HG03025 (cell line): ENCODE measurements at regions not wholly inside any gene's neighbourhood (a gene's known extent, or its start where the extent isn't known, plus 50 kb on each side); places are given as distances from the start of the nearest gene placed in this dataset.
"Not testable (repeated sequence)": the region's sequence is repeated elsewhere in the genome, so short reads cannot be mapped to it uniquely, and the experiment has no call there.

Source experiments
- ATAC-seq: cut with Tn5 transposase; IDR thresholded peaks from one replicate; pipeline ENCODE4 v1.9.1; 2021; ENCODE audit warnings: mild to moderate bottlenecking, moderate library complexity; ENCODE audit not compliant: unreplicated experiment, low FRiP score

GRCh38 chr3:75237477-75237876 lies 426.7 kb upstream of the FRG2C start:
- ATAC-seq = no peak

DNA sequence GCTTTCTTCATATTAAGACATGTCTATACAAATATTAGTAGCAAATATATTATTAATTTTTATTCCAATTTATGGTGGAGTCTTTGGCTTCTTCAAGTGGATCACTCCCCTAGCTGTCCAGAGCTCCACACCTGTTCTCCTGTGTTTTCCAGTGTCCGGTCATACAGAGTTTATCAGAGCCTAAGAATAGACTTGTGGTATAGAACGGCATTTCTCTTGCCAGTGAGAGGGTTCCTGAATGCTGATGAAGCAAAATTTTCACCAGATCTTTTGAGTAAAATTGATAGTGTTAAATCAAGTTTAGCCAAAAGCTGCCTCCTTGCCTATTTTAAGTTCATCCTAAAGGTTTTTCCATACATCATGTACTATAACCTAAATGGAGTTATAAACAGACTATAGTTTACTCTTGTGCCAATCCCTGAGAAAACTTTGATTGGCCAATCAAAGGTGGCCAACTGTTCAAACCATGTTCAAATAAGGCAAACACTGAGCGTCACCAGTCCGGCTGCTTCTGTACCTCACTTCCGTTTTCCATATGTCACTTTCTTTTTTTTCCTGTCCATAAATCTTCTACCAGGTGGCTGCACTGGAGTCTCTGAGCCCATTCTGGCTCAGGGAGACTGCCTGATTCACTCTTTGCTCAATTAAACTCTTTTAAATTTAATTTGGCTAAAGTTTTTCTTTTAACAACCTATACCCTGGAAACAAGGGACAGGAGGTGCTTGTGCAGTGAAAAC lies 422.7 kb upstream of the FRG2C start:
- not testable (repeated sequence) for ATAC-seq

- ATAC-seq = no peak
Measured at GRCh38 chr3:75242012-75242735, 422.0 kb upstream of the FRG2C start.

- no peak for ATAC-seq
Measured at GRCh38 chr3:75248974-75249373, 415.2 kb upstream of the FRG2C start.

GRCh38 chr3:75254685-75255084 lies 409.4 kb upstream of the FRG2C start:
- ATAC-seq = no peak

DNA sequence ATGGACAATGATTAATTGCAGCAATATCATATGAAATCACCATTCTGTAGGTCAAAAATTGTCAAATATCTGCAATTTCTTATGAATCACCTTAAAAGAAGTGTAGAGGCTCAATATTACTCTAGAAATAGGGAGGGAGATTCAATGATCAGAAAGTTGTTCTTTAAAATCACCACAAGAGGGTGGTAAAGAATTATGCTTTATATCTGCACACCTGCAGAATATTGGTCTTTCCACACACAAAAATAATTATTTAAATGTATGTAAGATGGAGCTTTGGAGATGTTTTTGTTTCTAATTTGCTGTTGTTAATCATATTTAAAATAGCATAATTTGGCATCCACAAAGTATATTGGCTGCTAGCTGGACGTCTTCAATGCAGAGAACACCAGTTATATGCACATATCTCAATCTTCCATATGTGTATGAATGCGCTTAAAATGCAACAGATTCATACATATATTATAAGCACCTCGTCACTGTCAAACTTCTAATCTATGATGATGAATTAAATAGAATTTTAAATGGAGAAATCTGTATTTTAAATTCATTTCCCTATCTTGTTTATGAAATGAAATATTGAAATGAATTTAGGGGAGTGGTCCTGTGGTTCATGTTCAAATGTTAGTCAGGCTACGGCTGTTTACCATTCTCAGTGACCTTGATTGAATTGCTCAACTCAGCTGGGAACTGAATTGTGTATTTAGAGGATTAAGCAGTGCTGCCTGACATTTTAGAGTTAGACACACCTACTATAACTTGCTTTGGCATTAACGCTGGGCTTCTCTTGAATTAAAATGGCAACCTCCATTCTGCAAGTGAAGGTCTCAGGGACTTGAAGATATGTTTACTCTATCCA lies 405.1 kb upstream of the FRG2C start:
- ATAC-seq = not testable (repeated sequence)

- not testable (repeated sequence) for ATAC-seq
Measured at GRCh38 chr3:75260975-75261374, 403.2 kb upstream of the FRG2C start.

GRCh38 chr3:75262661-75263060 lies 401.5 kb upstream of the FRG2C start:
- no peak for ATAC-seq

- no peak for ATAC-seq
Measured at GRCh38 chr3:75265897-75266296, 398.2 kb upstream of the FRG2C start.

GRCh38 chr3:75268576-75268975 lies 395.6 kb upstream of the FRG2C start:
- not testable (repeated sequence) for ATAC-seq

GRCh38 chr3:75272237-75272636 lies 391.9 kb upstream of the FRG2C start:
- not testable (repeated sequence) for ATAC-seq

GRCh38 chr3:75272691-75273090 lies 391.4 kb upstream of the FRG2C start:
- ATAC-seq = no peak

- ATAC-seq = not testable (repeated sequence)
Measured at GRCh38 chr3:75285531-75286148, 378.5 kb upstream of the FRG2C start.

DNA sequence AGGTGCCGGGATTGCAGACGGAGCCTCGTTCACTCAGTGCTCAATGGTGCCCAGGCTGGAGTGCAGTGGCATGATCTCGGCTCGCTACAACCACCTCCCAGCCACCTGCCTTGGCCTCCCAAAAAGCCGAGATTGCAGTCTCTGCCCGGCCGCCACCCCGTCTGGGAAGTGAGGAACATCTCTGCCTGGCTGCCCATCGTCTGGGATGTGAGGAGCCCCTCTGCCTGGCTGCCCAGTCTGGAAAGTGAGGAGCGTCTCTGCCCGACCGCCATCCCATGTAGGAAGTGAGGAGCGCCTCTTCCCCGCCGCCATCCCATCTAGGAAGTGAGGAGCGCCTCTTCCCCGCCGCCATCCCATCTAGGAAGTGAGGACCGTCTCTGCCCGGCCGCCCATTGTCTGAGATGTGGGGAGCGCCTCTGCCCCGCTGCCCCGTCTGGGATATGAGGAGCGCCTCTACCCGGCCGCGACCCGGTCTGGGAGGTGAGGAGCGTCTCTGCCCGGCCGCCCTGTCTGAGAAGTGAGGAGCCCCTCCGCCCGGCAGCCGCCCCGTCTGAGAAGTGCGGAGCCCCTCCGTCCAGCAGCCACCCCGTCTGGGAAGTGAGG lies 375.1 kb upstream of the FRG2C start:
- not testable (repeated sequence) for ATAC-seq

- no peak for ATAC-seq
Measured at GRCh38 chr3:75294124-75294523, 370.0 kb upstream of the FRG2C start.

- ATAC-seq = no peak
Measured at GRCh38 chr3:75295013-75295412, 369.1 kb upstream of the FRG2C start.

DNA sequence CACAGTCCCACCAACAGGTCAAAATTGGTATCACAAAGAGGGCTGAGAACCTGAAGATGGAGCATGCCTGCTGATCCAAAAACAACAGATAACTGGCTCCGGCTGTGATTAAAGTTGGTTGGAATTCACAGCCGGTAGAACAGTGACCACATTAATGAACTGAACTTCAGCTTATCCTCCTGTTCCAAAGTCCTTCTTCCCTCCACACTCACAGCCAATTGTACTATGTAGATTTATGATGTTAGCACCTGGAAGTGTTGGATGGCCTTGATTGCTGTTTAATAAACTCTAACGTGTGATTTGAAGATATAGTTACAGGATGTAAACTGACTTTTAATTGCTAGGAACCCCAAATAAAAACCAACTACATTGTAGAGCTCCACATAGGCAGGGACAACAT lies 367.3 kb upstream of the FRG2C start:
- ATAC-seq = no peak

GRCh38 chr3:75300606-75301005 lies 363.5 kb upstream of the FRG2C start:
- no peak for ATAC-seq

DNA sequence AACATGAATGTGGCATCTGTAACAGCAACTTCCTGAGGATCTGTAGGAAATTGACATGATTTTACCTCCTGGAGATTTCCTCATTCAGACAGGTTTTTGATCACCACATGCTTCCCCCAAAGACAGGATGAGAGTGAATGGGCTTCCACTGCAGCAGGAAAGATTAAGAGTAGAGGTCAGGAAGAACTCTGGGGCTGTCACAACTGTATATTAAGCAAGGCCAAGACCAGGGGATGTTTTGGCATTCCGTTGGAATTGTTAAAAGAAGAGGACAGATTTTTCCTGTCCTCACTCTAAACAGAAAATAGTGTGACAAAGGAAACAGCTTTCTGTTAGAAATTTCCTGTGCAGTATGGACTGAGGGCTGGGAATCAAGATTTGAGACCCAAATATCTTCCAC lies 363.1 kb upstream of the FRG2C start:
- not testable (repeated sequence) for ATAC-seq

DNA sequence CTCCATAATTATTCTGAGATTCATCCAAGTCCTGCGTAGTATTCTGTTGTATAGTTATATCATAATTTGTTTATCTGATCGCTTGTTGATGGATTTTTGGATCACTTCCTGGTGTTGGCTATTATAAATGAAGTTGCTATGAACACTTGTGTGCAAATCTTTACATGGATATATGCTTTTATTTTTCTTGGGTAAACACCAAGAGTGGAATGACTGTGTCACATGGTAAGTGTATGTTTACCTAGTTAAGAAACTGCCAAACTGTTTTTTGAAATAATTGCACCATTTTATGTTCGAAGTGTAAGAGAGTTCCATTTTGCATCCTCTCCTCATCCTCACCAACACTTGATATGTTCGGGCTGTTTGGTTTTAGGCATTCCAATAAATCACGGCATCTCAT lies 360.4 kb upstream of the FRG2C start:
- ATAC-seq = no peak
